Hepatocyte (in vitro differentiated cells): ENCODE measurements at regions not wholly inside any gene's neighbourhood (a gene's known extent, or its start where the extent isn't known, plus 50 kb on each side); places are given as distances from the start of the nearest gene placed in this dataset.

Experiments used
- EZH2 ChIP-seq: fragments of 200-600 bp; sonication (generic); IDR thresholded peaks from 2 replicates; pipeline ENCODE4 v1.6.1; 2016; ENCODE audit warnings: antibody characterized with exemption, mild to moderate bottlenecking, borderline replicate concordance
- EZH2phosphoT487 ChIP-seq: fragments of 200-600 bp; sonication (generic); IDR thresholded peaks from one replicate; pipeline ENCODE4 v1.6.1; 2018; ENCODE audit warnings: antibody characterized with exemption, mild to moderate bottlenecking, low read depth, moderate library complexity; ENCODE audit not compliant: unreplicated experiment, severe bottlenecking
- TF ChIP-seq, protein P1 (sequence below): fragments of 200-600 bp; sonication (generic); IDR thresholded peaks from 2 replicates; pipeline ENCODE4 v1.5.1; 2016; ENCODE audit warnings: antibody characterized with exemption, mild to moderate bottlenecking; ENCODE audit not compliant: poor library complexity

DNA sequence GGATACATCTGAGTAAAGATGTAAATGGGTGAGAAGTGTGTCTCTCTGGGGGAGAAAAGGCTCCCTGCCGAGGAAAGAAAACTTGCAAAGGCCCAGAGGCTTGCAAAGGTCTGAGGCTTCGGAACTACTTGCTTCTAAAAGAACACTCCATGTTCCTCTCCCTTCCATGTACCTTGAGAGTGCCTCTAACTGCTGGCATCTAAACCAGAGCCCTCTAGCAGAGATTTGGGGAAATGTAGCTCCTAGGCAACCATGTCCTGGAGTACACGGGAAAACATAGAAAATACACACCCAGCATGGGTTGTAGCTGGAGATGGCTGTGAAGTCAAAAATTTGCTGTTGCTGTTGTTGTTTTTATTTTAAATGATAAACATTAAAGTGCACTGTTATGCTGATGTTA, 151.6 kb downstream of the SYK start:
- TF ChIP-seq, protein P1, sequence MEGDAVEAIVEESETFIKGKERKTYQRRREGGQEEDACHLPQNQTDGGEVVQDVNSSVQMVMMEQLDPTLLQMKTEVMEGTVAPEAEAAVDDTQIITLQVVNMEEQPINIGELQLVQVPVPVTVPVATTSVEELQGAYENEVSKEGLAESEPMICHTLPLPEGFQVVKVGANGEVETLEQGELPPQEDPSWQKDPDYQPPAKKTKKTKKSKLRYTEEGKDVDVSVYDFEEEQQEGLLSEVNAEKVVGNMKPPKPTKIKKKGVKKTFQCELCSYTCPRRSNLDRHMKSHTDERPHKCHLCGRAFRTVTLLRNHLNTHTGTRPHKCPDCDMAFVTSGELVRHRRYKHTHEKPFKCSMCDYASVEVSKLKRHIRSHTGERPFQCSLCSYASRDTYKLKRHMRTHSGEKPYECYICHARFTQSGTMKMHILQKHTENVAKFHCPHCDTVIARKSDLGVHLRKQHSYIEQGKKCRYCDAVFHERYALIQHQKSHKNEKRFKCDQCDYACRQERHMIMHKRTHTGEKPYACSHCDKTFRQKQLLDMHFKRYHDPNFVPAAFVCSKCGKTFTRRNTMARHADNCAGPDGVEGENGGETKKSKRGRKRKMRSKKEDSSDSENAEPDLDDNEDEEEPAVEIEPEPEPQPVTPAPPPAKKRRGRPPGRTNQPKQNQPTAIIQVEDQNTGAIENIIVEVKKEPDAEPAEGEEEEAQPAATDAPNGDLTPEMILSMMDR, result no peak
- no peak for TF ChIP-seq EZH2
- TF ChIP-seq EZH2phosphoT487, result no peak
